ENCODE measurements at regions not wholly inside any gene's neighbourhood (a gene's known extent, or its start where the extent isn't known, plus 50 kb on each side); places are given as distances from the start of the nearest gene placed in this dataset.

- TF ChIP-seq CTCF (IDR thresholded peaks at IDR 0.05) = no peak
- H3K27me3 ChIP-seq (replicated peaks; ENCODE audit: insufficient read depth) = no peaks in the 10 kb centered on the region
- no peak for ATAC-seq (ENCODE audit: insufficient number of reproducible peaks, low FRiP score, low read depth)
Measured at GRCh38 chr6:22513667-22514066, 55.7 kb upstream of the HDGFL1 start.

GRCh38 chr6:22519237-22519636 is 50.1 kb upstream of the HDGFL1 start:
- no peaks in the 10 kb centered on the region for H3K27me3 ChIP-seq (replicated peaks; ENCODE audit: insufficient read depth)
- no peak for TF ChIP-seq CTCF (IDR thresholded peaks at IDR 0.05)
- no peak overlapping the region for H3K27ac ChIP-seq
- no peaks in the 10 kb centered on the region for H3K36me3 ChIP-seq
- H3K4me1 ChIP-seq (ENCODE audit: control insufficient read depth in 1 of 2, low read depth in 2 of 2) = no peaks in the 10 kb centered on the region
- no peak for DNase-seq (ENCODE audit: low spot score)
- no peaks in the 10 kb centered on the region for H3K9me3 ChIP-seq
- no peak overlapping the region for H3K4me3 ChIP-seq
- no peak for ATAC-seq (ENCODE audit: insufficient number of reproducible peaks, low FRiP score, low read depth)

More at GRCh38 chr6:22513667-22514066, 55.7 kb upstream of the HDGFL1 start:
- Histone ChIP-seq H3K4me1 (ENCODE audit: control insufficient read depth in 1 of 2, low read depth in 2 of 2) (no peaks in the 10 kb centered on the region), H3K27ac (no peak overlapping the region), H3K4me3 (no peak overlapping the region), H3K36me3 (no peaks in the 10 kb centered on the region), H3K9me3 (no peaks in the 10 kb centered on the region)
- DNase-seq (ENCODE audit: low spot score) = no peak

Data from thoracic aorta (tissue), 2 donors.